ENCODE measurements at regions not wholly inside any gene's neighbourhood (a gene's known extent, or its start where the extent isn't known, plus 50 kb on each side); places are given as distances from the start of the nearest gene placed in this dataset.

- Histone ChIP-seq H3K36me3 (ENCODE audit: low read depth) (no peaks in the 10 kb centered on the region), H3K9me3 (no peaks in the 10 kb centered on the region), H3K4me1 (ENCODE audit: low read depth) (no peaks in the 10 kb centered on the region), H3K4me3 (no peak overlapping the region)
- intact Hi-C loops (cut with DNase I, micrococcal nuclease), result no loop called here
- DNase-seq (no peak), ATAC-seq (no peak)
- TF ChIP-seq CTCF (IDR thresholded peaks at IDR 0.05), result no peak
Measured at GRCh38 chr5:98193921-98194760, 579.3 kb upstream of the RGMB start.

- intact Hi-C loops (cut with DNase I, micrococcal nuclease), result no loop called here
- DNase-seq, result no peak
- no peaks in the 10 kb centered on the region for H3K9me3 ChIP-seq
- ATAC-seq, result no peak
- no peak overlapping the region for H3K4me3 ChIP-seq
- TF ChIP-seq CTCF (IDR thresholded peaks at IDR 0.05), result no peak
- H3K4me1 ChIP-seq (ENCODE audit: low read depth), result no peaks in the 10 kb centered on the region
- H3K36me3 ChIP-seq (ENCODE audit: low read depth), result no peaks in the 10 kb centered on the region
Measured at GRCh38 chr5:98200726-98201541, 572.5 kb upstream of the RGMB start.

- no peak for TF ChIP-seq CTCF (IDR thresholded peaks at IDR 0.05)
- intact Hi-C loops (cut with DNase I, micrococcal nuclease), result no loop called here
- Histone ChIP-seq H3K4me1 (ENCODE audit: low read depth) (no peaks in the 10 kb centered on the region), H3K36me3 (ENCODE audit: low read depth) (no peaks in the 10 kb centered on the region), H3K4me3 (no peak overlapping the region), H3K9me3 (no peaks in the 10 kb centered on the region)
- ATAC-seq (no peak), DNase-seq (no peak)
Measured at GRCh38 chr5:98204798-98205197, 568.7 kb upstream of the RGMB start.

GRCh38 chr5:98205691-98206461 is 567.6 kb upstream of the RGMB start:
- intact Hi-C loops (cut with DNase I, micrococcal nuclease), result no loop called here
- ATAC-seq, result no peak
- Histone ChIP-seq H3K4me1 (ENCODE audit: low read depth) (no peaks in the 10 kb centered on the region), H3K4me3 (no peak overlapping the region), H3K36me3 (ENCODE audit: low read depth) (no peaks in the 10 kb centered on the region), H3K9me3 (no peaks in the 10 kb centered on the region)
- no peak for DNase-seq
- TF ChIP-seq CTCF (IDR thresholded peaks at IDR 0.05), result no peak

GRCh38 chr5:98206566-98206965 is 566.9 kb upstream of the RGMB start:
- Histone ChIP-seq H3K4me1 (ENCODE audit: low read depth) (no peaks in the 10 kb centered on the region), H3K9me3 (no peaks in the 10 kb centered on the region), H3K4me3 (no peak overlapping the region), H3K36me3 (ENCODE audit: low read depth) (no peaks in the 10 kb centered on the region)
- DNase-seq (no peak), ATAC-seq (no peak)
- intact Hi-C loops (cut with DNase I, micrococcal nuclease), result no loop called here
- TF ChIP-seq CTCF (IDR thresholded peaks at IDR 0.05), result no peak
